MM.1S (cell line): ENCODE measurements at regions not wholly inside any gene's neighbourhood (a gene's known extent, or its start where the extent isn't known, plus 50 kb on each side); places are given as distances from the start of the nearest gene placed in this dataset.

ENCODE experiments used
- DNase-seq: peaks from one replicate; pipeline ENCODE4 v3.0.0-alpha.2; 2015
- H2AFZ ChIP-seq: fragments of 300-600 bp; sonication (generic); 2 replicates; pipeline ENCODE4 v1.6.0; 2016; ENCODE audit warnings: antibody characterized with exemption, low read length
- H3F3A ChIP-seq: fragments of 300-600 bp; sonication (generic); 2 replicates; pipeline ENCODE4 v1.6.1; 2016; ENCODE audit warnings: mild to moderate bottlenecking, antibody characterized with exemption, low read length, moderate library complexity, mixed read lengths; ENCODE audit not compliant: insufficient read depth
- H3K27ac ChIP-seq: fragments of 300-600 bp; sonication (generic); 2 replicates; pipeline ENCODE4 v1.5.1; 2016; ENCODE audit warnings: mild to moderate bottlenecking, low read length
- H3K27me3 ChIP-seq: fragments of 300-600 bp; sonication (generic); replicated peaks from 2 replicates; pipeline ENCODE4 v1.6.0; 2016; ENCODE audit warnings: low read length; ENCODE audit not compliant: insufficient read depth
- H3K36me3 ChIP-seq: fragments of 300-600 bp; sonication (generic); replicated peaks from 2 replicates; pipeline ENCODE4 v1.6.1; 2016; ENCODE audit warnings: mild to moderate bottlenecking, low read length, mixed read lengths; ENCODE audit not compliant: insufficient read depth
- H3K4me1 ChIP-seq: fragments of 300-600 bp; sonication (generic); 2 replicates; pipeline ENCODE4 v1.6.1; 2016; ENCODE audit warnings: low read length, mixed read lengths
- H3K4me2 ChIP-seq: fragments of 300-600 bp; sonication (generic); 2 replicates; pipeline ENCODE4 v1.6.0; 2016; ENCODE audit warnings: low read depth, low read length
- H3K4me3 ChIP-seq: fragments of 300-600 bp; sonication (generic); 2 replicates; pipeline ENCODE4 v1.5.1; 2016; ENCODE audit warnings: low read length, mixed read lengths
- H3K79me2 ChIP-seq: fragments of 300-600 bp; sonication (generic); 2 replicates; pipeline ENCODE4 v1.6.1; 2016; ENCODE audit warnings: mixed run types, low read length, mixed read lengths
- H3K9ac ChIP-seq: fragments of 300-600 bp; sonication (generic); 2 replicates; pipeline ENCODE4 v1.6.1; 2016; ENCODE audit warnings: low read length, mixed read lengths
- H3K9me2 ChIP-seq: fragments of 300-600 bp; sonication (generic); replicated peaks from 2 replicates; pipeline ENCODE4 v1.6.1; 2016; ENCODE audit warnings: mild to moderate bottlenecking, low read length, mixed read lengths; ENCODE audit not compliant: insufficient read depth
- H3K9me3 ChIP-seq: fragments of 300-600 bp; sonication (generic); replicated peaks from 2 replicates; pipeline ENCODE4 v1.6.1; 2016; ENCODE audit warnings: mild to moderate bottlenecking, low read length, mixed read lengths; ENCODE audit not compliant: insufficient read depth
- H4K20me1 ChIP-seq: fragments of 300-600 bp; sonication (generic); 2 replicates; pipeline ENCODE4 v1.6.1; 2016; ENCODE audit warnings: mild to moderate bottlenecking, low read length, moderate library complexity, mixed read lengths; ENCODE audit not compliant: insufficient read depth
- EZH2 ChIP-seq: fragments of 300-600 bp; sonication (generic); optimal IDR thresholded peaks from 2 replicates; pipeline ENCODE3; 2017; ENCODE audit warnings: low read depth, mild to moderate bottlenecking, antibody characterized with exemption, low read length, mixed read lengths
- EZH2phosphoT487 ChIP-seq: fragments of 300-600 bp; sonication (generic); IDR thresholded peaks from 2 replicates; pipeline ENCODE4 v1.6.1; 2018; ENCODE audit warnings: antibody characterized with exemption, low read length
- TF ChIP-seq, protein P1 (sequence below): fragments of 300-600 bp; sonication (generic); IDR thresholded peaks from 2 replicates; pipeline ENCODE4 v1.5.1; 2016; ENCODE audit warnings: antibody characterized with exemption, low read length, mixed read lengths

DNA sequence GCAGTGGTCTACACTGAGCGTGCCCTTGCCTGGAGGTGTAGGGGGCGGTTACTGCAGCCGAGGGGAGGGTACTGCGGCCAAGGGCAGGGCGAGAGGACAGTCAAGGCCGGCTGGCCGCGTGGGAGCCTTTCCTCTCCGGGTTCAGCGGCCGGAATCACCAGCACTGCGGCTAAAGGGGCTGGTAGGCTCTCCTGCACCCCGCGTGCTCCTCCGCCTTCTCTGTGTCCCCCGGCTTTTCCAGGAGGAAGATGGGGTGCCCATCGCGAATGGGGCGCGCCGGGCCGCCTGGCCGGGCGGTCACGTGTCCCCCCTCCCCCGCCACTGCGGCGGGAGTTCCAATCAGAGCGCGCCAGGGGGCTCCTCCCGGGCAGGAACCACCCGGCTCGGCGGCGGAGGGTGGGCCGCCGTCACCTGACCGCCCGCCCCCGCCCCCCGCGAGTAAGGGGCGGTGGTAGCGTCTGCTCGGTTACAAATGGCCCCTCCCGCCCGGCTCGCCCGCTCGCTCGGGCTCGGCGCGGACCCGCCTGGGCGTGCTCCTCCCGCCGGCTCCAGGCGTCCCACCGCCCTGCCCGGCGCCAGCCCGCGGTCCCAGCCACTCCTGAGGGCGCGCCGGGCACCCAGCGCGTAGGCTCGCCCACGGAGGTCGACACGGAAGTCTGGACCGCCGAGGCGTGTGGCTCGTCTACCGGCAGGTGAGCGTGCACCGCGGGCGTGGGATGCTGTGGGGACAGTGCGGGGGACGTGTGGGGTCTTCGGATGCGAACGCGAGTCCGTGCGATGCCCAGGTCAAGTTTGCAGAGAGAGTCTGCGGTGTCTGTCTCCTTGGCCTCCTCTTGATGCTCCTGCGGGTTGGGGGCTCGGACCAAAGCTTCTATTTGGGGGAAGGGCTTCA, 242.6 kb upstream of the TOPAZ1 start:
- Histone ChIP-seq H2AFZ (peak overlapping the region; percentile 95), H3K9me3 (no peaks in the 10 kb centered on the region), H3K79me2 (peaks cover 29% of the 10 kb centered on the region), H3F3A (peaks cover 10% of the 10 kb centered on the region; the same call in 1 of the 2 replicates), H3K4me2 (peak overlapping the region; percentile 86), H4K20me1 (no peaks in the 10 kb centered on the region), H3K9me2 (no peaks in the 10 kb centered on the region), H3K4me3 (peak overlapping the region; percentile 89), H3K9ac (peak overlapping the region; percentile 60; the same call in 1 of the 2 replicates), H3K36me3 (no peaks in the 10 kb centered on the region), H3K27me3 (peaks cover 13% of the 10 kb centered on the region; the same call in 1 of the 2 replicates), H3K27ac (no peak overlapping the region; the same call in 1 of the 2 replicates), H3K4me1 (peaks cover 30% of the 10 kb centered on the region)
- DNase-seq: peak; percentile 83
- TF ChIP-seq EZH2 (no peak), EZH2phosphoT487 (no peak)
- TF ChIP-seq, protein P1, sequence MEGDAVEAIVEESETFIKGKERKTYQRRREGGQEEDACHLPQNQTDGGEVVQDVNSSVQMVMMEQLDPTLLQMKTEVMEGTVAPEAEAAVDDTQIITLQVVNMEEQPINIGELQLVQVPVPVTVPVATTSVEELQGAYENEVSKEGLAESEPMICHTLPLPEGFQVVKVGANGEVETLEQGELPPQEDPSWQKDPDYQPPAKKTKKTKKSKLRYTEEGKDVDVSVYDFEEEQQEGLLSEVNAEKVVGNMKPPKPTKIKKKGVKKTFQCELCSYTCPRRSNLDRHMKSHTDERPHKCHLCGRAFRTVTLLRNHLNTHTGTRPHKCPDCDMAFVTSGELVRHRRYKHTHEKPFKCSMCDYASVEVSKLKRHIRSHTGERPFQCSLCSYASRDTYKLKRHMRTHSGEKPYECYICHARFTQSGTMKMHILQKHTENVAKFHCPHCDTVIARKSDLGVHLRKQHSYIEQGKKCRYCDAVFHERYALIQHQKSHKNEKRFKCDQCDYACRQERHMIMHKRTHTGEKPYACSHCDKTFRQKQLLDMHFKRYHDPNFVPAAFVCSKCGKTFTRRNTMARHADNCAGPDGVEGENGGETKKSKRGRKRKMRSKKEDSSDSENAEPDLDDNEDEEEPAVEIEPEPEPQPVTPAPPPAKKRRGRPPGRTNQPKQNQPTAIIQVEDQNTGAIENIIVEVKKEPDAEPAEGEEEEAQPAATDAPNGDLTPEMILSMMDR: no peak

DNA sequence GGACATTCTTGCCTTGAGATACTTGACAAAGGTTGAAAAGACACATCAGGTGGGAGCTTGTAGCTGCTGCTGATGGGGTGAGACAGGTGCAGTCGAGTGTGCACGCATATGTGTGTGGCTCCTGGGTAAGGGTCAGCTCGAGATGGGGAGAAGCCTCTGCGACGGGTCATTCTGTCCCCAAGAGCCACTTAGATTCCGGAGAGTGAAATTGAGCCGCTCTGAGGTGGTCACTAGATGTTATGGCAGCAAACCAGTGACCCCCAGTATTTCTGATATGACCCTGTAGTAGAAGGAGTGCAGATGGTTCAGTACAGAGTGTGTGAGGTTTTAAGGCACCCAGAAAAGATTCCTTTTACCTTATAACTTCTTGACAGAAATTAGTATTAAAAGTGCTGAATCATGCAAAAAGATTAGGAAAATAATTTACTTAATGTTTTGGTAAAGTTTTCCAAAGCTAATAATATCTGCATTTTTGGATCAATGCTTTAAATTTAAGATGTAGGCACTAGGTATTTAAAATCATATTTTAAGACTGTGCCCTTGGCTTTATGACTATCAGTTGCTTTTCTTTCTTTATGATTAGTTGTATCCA, 241.9 kb upstream of the TOPAZ1 start:
- Histone ChIP-seq H2AFZ (peak overlapping the region; percentile 95), H3K9ac (peak overlapping the region; percentile 60; the same call in 1 of the 2 replicates), H4K20me1 (no peaks in the 10 kb centered on the region), H3K9me3 (no peaks in the 10 kb centered on the region), H3K4me3 (peak overlapping the region; percentile 89), H3K79me2 (peaks cover 36% of the 10 kb centered on the region), H3K4me2 (peak overlapping the region; percentile 86), H3K9me2 (no peaks in the 10 kb centered on the region), H3K27ac (no peak overlapping the region), H3K4me1 (peaks cover 34% of the 10 kb centered on the region), H3F3A (peaks cover 10% of the 10 kb centered on the region; the same call in 1 of the 2 replicates), H3K27me3 (0 out of 2 replicates have a peak, but pooled peaks cover 6% of the 10 kb centered on the region), H3K36me3 (no peaks in the 10 kb centered on the region)
- peak; percentile 11 for DNase-seq
- TF ChIP-seq, protein P1: no peak
- no peak for TF ChIP-seq EZH2phosphoT487
- TF ChIP-seq EZH2: no peak

DNA sequence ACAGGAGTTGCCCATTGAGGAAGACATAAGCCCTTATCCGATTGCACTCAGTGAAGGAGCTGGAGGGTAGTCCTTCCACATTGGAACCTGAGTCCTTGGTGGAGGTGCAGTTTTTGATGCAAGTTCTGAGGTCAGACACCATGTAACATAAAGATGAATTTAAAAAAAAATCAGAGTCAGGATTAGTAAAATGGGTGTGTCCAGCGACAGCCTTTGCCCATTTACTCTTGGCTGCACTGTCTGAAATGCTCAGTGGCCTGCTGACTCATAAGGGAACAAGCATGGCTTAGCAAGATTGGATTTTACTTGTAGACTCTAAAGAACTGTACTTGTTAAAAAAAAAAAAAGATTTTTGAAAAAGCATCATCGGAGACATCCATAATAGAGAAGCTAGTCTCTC, 241.1 kb upstream of the TOPAZ1 start:
- no peak for DNase-seq
- Histone ChIP-seq H2AFZ (no peak overlapping the region), H3K79me2 (peaks cover 42% of the 10 kb centered on the region), H3K27me3 (0 out of 2 replicates have a peak, but pooled peaks cover 6% of the 10 kb centered on the region), H3K4me1 (peaks cover 35% of the 10 kb centered on the region), H3K36me3 (no peaks in the 10 kb centered on the region), H3F3A (peaks cover 10% of the 10 kb centered on the region; the same call in 1 of the 2 replicates), H4K20me1 (no peaks in the 10 kb centered on the region), H3K9me2 (no peaks in the 10 kb centered on the region), H3K27ac (no peak overlapping the region), H3K9ac (no peak overlapping the region), H3K9me3 (no peaks in the 10 kb centered on the region), H3K4me3 (peak overlapping the region; percentile 25; the same call in 1 of the 2 replicates), H3K4me2 (peak overlapping the region; percentile 86)
- no peak for TF ChIP-seq EZH2
- TF ChIP-seq, protein P1: no peak
- no peak for TF ChIP-seq EZH2phosphoT487
